ENCODE measurements at regions not wholly inside any gene's neighbourhood (a gene's known extent, or its start where the extent isn't known, plus 50 kb on each side); places are given as distances from the start of the nearest gene placed in this dataset.

- TF ChIP-seq CTCF (IDR thresholded peaks at IDR 0.05) (no peak), POLR2A (IDR thresholded peaks at IDR 0.05) (no peak)
Observed at GRCh38 chr11:134876226-134876625, 464.2 kb upstream of the B3GAT1 start.

Data from right lobe of liver (tissue), 4 donors.